CD4-positive, CD25-positive, alpha-beta regulatory T cell (primary cell): ENCODE measurements at regions not wholly inside any gene's neighbourhood (a gene's known extent, or its start where the extent isn't known, plus 50 kb on each side); places are given as distances from the start of the nearest gene placed in this dataset.

ENCODE experiments used
- ATAC-seq, 2 donors: fragments of 150-1000 bp; cut with Tn5 transposase; one replicate each; pipeline ENCODE4 v1.10.0; 2021; ENCODE audit warnings: low read depth in 2 of 2, moderate number of reproducible peaks in 2 of 2, moderate library complexity in 1 of 2
- DNase-seq, 3 donors: peaks; one replicate each; pipeline versions ENCODE4 v3.0.0 to v3.0.0-alpha.2; 2012 to 2022; ENCODE audit warnings: mixed read lengths in 1 of 3
- H3K27ac ChIP-seq: one replicate; pipeline ENCODE4 v1.7.0; 2013; ENCODE audit warnings: mild to moderate bottlenecking, low read length; ENCODE audit not compliant: insufficient read depth, poor library complexity, severe bottlenecking
- H3K27me3 ChIP-seq: one replicate; pipeline ENCODE4 v1.7.0; 2013; ENCODE audit warnings: low read length; ENCODE audit not compliant: control insufficient read depth, insufficient read depth
- H3K36me3 ChIP-seq: one replicate; pipeline ENCODE4 v1.7.0; 2013; ENCODE audit warnings: mild to moderate bottlenecking, low read length, moderate library complexity; ENCODE audit not compliant: control insufficient read depth, insufficient read depth
- H3K4me1 ChIP-seq: 2 replicates; pipeline ENCODE4 v1.7.0; 2013; ENCODE audit warnings: mild to moderate bottlenecking, low read length; ENCODE audit not compliant: insufficient read depth, control insufficient read depth, poor library complexity, severe bottlenecking
- H3K4me3 ChIP-seq: one replicate; pipeline ENCODE4 v1.7.0; 2013; ENCODE audit warnings: low read depth, mild to moderate bottlenecking, low read length, moderate library complexity
- H3K9me3 ChIP-seq, 2 experiments: 1 replicate in 1 of 2; 2 replicates in 1 of 2; pipeline ENCODE4 v1.7.0; 2013; ENCODE audit warnings: low read length in 2 of 2, mild to moderate bottlenecking in 1 of 2, moderate library complexity in 1 of 2; ENCODE audit not compliant: control insufficient read depth in 2 of 2
- H3K27ac Mint-ChIP-seq, 3 donors: one replicate each; pipeline ENCODE4 v1.8.0; 2020 to 2022; ENCODE audit warnings: mild to moderate bottlenecking in 3 of 3, mixed read lengths in 3 of 3, moderate library complexity in 2 of 3
- H3K27me3 Mint-ChIP-seq: one replicate; pipeline ENCODE4 v1.8.0; 2022; ENCODE audit warnings: mild to moderate bottlenecking, mixed read lengths
- H3K36me3 Mint-ChIP-seq: one replicate; pipeline ENCODE4 v1.8.0; 2020; ENCODE audit warnings: mixed read lengths
- H3K4me1 Mint-ChIP-seq, 4 donors: one replicate each; pipeline ENCODE4 v1.8.0; 2020 to 2022; ENCODE audit warnings: mixed read lengths in 4 of 4, mild to moderate bottlenecking in 1 of 4
- H3K4me3 Mint-ChIP-seq, 4 donors: one replicate each; pipeline ENCODE4 v1.8.0; 2020 to 2022; ENCODE audit warnings: mild to moderate bottlenecking in 4 of 4, mixed read lengths in 4 of 4, moderate library complexity in 3 of 4
- H3K9me3 Mint-ChIP-seq, 7 donors: one replicate each; pipeline ENCODE4 v1.8.0; 2020 to 2022; ENCODE audit warnings: mixed read lengths in 7 of 7, mild to moderate bottlenecking in 3 of 7, moderate library complexity in 2 of 7

DNA sequence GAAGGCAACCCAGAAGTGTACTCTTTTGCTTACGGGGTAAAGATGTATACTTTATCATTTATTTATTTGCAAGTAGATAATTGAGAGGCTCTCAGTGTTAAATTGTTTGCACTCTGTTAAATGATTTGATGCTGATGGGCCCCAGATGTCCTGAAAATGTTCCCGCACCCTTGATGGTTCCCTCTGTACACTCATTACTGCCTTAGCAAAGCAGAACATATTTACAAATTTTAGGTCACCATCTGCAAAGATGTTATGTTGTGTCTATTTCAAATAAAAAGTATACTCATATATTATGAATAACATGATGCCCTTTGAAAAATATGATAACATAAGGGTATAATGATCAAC is 240.5 kb upstream of the SNX7 start:
- DNase-seq: no peak
- no peaks in the 10 kb centered on the region for H3K36me3 ChIP-seq
- H3K27me3 ChIP-seq: no peaks in the 10 kb centered on the region
- Mint-ChIP-seq H3K4me1 (no peaks in the 10 kb centered on the region), H3K27ac (no peak overlapping the region), H3K27me3 (peaks cover 10% of the 10 kb centered on the region), H3K9me3 (peaks cover 0 to 3% (median 2%) of the 10 kb centered on the region in 7 donors), H3K4me3 (no peak overlapping the region), H3K36me3 (no peaks in the 10 kb centered on the region)
- no peak for ATAC-seq
- no peaks in the 10 kb centered on the region for H3K9me3 ChIP-seq
- no peak overlapping the region for H3K4me3 ChIP-seq
- no peaks in the 10 kb centered on the region for H3K4me1 ChIP-seq
- H3K27ac ChIP-seq: no peak overlapping the region

DNA sequence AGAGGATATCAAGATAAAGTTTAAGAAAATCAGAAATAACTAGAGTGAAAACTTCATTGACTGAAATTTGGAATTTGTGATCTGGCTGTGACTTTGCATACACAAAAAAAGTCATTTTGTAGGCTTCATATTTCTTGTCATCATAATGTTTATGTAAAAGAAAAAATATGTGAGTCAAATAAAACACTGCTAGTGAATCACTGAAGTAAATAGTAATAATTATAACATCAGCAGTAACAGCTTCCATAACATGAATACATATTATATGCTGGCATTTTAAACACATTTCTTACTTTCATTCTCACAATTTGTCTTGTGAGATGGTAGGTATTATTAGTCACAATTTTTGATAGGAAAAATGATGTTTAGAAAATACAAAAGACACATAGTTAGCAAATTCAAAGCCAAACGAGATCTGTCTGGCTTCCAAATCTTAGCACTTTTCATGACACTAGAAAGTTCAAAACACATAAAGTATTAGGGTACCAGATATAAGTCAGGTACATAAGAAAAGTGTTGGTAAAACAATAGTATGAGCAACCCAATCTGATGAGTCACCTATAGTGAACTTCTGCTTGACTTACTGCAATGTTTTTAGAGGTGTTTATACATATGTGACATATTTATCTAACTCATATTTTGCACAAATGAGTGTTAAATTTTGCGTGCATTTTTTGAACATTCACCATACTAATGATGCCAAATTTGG is 241.0 kb upstream of the SNX7 start:
- H3K4me3 Mint-ChIP-seq: no peak overlapping the region
- Histone ChIP-seq H3K27me3 (no peaks in the 10 kb centered on the region), H3K36me3 (no peaks in the 10 kb centered on the region), H3K4me3 (no peak overlapping the region), H3K9me3 (no peaks in the 10 kb centered on the region), H3K27ac (no peak overlapping the region), H3K4me1 (no peaks in the 10 kb centered on the region)
- no peaks in the 10 kb centered on the region for H3K36me3 Mint-ChIP-seq
- H3K27me3 Mint-ChIP-seq: peaks cover 10% of the 10 kb centered on the region
- ATAC-seq: no peak
- H3K4me1 Mint-ChIP-seq: no peaks in the 10 kb centered on the region
- no peak for DNase-seq
- peaks cover 0 to 3% (median 2%) of the 10 kb centered on the region in 7 donors for H3K9me3 Mint-ChIP-seq
- H3K27ac Mint-ChIP-seq: no peak overlapping the region

DNA sequence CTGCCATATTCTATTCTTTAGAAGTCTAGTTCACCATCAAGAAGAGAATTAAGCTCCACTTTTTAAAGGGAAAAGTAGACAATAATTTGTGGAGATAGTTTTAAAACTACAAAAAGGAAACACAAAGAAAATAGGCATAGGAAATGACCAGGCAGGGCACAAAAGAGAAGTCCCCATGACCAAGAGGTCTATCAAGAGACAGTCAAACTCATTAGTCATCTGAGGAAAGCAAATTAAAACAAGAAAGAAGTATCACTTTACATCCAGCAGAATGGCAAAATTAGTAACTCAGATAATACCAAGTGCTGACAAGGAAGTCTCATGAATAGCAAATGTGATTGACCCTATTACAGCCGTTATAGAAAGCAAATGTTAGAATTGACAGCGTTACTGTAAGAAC is 243.7 kb upstream of the SNX7 start:
- H3K27ac ChIP-seq: no peak overlapping the region
- Mint-ChIP-seq H3K27me3 (peaks cover 10% of the 10 kb centered on the region), H3K4me3 (no peak overlapping the region), H3K4me1 (no peaks in the 10 kb centered on the region), H3K36me3 (no peaks in the 10 kb centered on the region), H3K27ac (no peak overlapping the region), H3K9me3 (peaks cover 0 to 3% (median 0%) of the 10 kb centered on the region in 7 donors)
- no peaks in the 10 kb centered on the region for H3K4me1 ChIP-seq
- H3K4me3 ChIP-seq: no peak overlapping the region
- DNase-seq: no peak
- ATAC-seq: no peak
- H3K27me3 ChIP-seq: no peaks in the 10 kb centered on the region
- H3K9me3 ChIP-seq: no peaks in the 10 kb centered on the region
- H3K36me3 ChIP-seq: no peaks in the 10 kb centered on the region

DNA sequence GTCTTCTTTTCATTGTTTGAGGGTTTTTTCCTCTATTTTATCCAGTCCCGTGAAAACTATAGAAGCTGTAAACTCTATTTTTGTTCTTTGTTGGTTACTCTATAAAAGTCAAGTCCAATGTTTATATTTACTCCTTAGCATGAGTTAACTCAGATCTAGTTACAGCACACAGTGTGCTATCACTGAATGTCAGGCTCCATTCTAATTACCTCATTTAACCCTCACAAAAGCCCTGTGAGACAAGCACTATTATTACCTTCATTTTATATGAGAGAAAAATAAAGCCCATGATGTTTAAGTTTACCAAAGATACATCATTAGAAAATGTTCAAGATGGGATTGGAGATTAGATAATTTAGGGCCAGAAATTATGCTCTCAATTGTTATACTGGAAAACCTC is 251.4 kb upstream of the SNX7 start:
- H3K9me3 ChIP-seq: no peaks in the 10 kb centered on the region
- H3K27me3 ChIP-seq: no peaks in the 10 kb centered on the region
- Mint-ChIP-seq H3K27ac (no peak overlapping the region), H3K27me3 (no peaks in the 10 kb centered on the region), H3K4me3 (no peak overlapping the region), H3K36me3 (no peaks in the 10 kb centered on the region), H3K4me1 (peaks cover 0 to 13% (median 3%) of the 10 kb centered on the region in 4 donors), H3K9me3 (peaks cover 0 to 4% (median 0%) of the 10 kb centered on the region in 7 donors)
- no peaks in the 10 kb centered on the region for H3K36me3 ChIP-seq
- ATAC-seq (no peak), DNase-seq (no peak)
- peaks cover 7% of the 10 kb centered on the region for H3K4me1 ChIP-seq
- no peak overlapping the region for H3K27ac ChIP-seq
- no peak overlapping the region for H3K4me3 ChIP-seq

DNA sequence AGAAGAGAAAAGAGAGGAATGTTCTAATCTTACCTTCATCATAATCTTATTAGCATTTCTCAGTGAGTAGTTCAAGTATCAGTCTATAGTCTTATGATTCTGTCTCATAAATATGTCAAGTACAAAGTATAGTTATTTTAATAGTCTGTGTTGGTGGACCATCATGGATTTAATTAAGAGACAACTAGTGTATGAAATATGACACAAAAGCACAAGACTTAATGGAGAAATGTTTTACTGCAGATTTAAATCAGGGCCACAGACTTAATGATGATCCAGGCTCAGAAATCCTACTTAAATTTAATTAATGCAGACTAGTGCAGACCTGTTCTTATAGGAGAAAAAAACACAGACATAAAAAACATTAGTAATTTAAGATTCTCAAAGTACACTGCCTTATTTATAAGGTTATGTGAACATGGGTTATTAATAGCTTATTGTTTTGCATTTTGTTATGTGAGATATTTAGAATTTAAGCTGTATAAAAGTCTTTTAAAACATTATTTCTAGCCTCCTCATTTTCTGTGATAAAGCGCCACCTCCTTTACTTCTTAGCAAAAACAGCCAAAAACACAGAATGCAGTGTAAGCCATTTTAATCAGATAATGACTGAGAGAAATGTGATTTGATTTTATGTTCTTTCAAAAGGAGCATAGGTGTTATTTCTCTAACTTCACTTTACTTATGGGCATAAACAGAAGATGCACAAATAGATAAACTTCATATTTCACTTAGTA is 255.0 kb upstream of the SNX7 start:
- Histone ChIP-seq H3K36me3 (no peaks in the 10 kb centered on the region), H3K27me3 (no peaks in the 10 kb centered on the region), H3K27ac (no peak overlapping the region), H3K4me1 (peaks cover 7% of the 10 kb centered on the region), H3K4me3 (no peak overlapping the region), H3K9me3 (no peaks in the 10 kb centered on the region)
- H3K27me3 Mint-ChIP-seq: no peaks in the 10 kb centered on the region
- no peaks in the 10 kb centered on the region for H3K36me3 Mint-ChIP-seq
- no peak overlapping the region for H3K27ac Mint-ChIP-seq
- DNase-seq (no peak), ATAC-seq (no peak)
- peaks cover 0 to 4% (median 0%) of the 10 kb centered on the region in 7 donors for H3K9me3 Mint-ChIP-seq
- no peak overlapping the region for H3K4me3 Mint-ChIP-seq
- H3K4me1 Mint-ChIP-seq: peaks cover 0 to 26% (median 7%) of the 10 kb centered on the region in 4 donors

DNA sequence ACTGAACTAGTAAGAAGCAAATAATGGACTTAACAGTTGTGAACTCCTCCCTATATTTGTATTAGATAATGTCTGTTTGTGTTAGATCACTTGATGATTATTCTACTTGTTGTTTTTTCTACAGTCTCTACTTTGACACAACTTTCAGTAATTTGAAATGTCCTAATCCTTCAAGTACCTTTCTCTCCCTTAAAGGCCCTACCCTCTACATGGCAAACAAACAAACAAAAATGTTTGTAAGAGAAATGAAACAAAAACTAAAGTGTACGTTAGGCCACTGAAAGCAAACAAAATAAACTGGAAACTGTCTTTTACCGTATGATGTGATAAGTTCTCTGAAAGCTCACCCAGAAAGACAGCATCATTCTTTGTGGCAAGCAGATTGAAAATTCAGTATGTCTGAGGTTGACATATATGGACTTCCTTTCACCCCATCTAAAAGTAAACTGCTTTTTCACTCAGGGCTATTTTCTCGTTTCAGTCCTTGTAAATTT is 255.9 kb upstream of the SNX7 start:
- H3K4me3 Mint-ChIP-seq: no peak overlapping the region

DNA sequence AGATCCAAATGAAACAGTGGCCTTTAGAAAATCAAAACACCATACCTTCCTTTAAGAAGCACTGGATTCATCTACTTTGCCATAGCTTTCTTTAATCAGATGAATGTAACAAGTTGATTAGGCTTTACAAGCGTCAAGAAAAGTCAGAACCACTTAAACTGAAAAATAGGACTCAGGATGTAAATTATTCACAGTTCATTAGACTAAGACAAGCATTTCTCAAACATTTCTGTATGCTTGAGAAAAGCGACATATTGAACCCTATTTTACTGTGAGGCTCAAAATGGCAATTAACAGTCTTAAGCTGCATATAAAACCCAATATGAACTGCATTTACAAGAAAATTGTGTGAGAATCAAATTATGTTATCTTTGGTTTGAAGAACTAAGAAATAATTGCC is 256.7 kb upstream of the SNX7 start:
- no peaks in the 10 kb centered on the region for H3K27me3 Mint-ChIP-seq
- H3K36me3 Mint-ChIP-seq: no peaks in the 10 kb centered on the region
- ATAC-seq: no peak
- Histone ChIP-seq H3K4me1 (peaks cover 7% of the 10 kb centered on the region), H3K36me3 (no peaks in the 10 kb centered on the region), H3K27me3 (no peaks in the 10 kb centered on the region), H3K27ac (no peak overlapping the region), H3K9me3 (no peaks in the 10 kb centered on the region), H3K4me3 (no peak overlapping the region)
- H3K27ac Mint-ChIP-seq: no peak overlapping the region
- DNase-seq: no peak
- H3K9me3 Mint-ChIP-seq: peaks cover 0 to 4% (median 0%) of the 10 kb centered on the region in 7 donors
- no peak overlapping the region for H3K4me3 Mint-ChIP-seq
- peaks cover 0 to 26% (median 7%) of the 10 kb centered on the region in 4 donors for H3K4me1 Mint-ChIP-seq

More for the DNA sequence above, 255.9 kb upstream of the SNX7 start:
- H3K36me3 Mint-ChIP-seq: no peaks in the 10 kb centered on the region
- Histone ChIP-seq H3K36me3 (no peaks in the 10 kb centered on the region), H3K27ac (no peak overlapping the region), H3K9me3 (no peaks in the 10 kb centered on the region), H3K4me3 (peak overlapping the region; percentile 23), H3K4me1 (peaks cover 7% of the 10 kb centered on the region), H3K27me3 (no peaks in the 10 kb centered on the region)
- H3K27me3 Mint-ChIP-seq: no peaks in the 10 kb centered on the region
- peak overlapping the region in 1 of 3 donors; percentile 63 for H3K27ac Mint-ChIP-seq
- ATAC-seq (no peak), DNase-seq (no peak)
- H3K9me3 Mint-ChIP-seq: peaks cover 0 to 4% (median 0%) of the 10 kb centered on the region in 7 donors
- H3K4me1 Mint-ChIP-seq: peaks cover 0 to 26% (median 7%) of the 10 kb centered on the region in 4 donors
